ENCODE measurements at regions not wholly inside any gene's neighbourhood (a gene's known extent, or its start where the extent isn't known, plus 50 kb on each side); places are given as distances from the start of the nearest gene placed in this dataset.

DNA sequence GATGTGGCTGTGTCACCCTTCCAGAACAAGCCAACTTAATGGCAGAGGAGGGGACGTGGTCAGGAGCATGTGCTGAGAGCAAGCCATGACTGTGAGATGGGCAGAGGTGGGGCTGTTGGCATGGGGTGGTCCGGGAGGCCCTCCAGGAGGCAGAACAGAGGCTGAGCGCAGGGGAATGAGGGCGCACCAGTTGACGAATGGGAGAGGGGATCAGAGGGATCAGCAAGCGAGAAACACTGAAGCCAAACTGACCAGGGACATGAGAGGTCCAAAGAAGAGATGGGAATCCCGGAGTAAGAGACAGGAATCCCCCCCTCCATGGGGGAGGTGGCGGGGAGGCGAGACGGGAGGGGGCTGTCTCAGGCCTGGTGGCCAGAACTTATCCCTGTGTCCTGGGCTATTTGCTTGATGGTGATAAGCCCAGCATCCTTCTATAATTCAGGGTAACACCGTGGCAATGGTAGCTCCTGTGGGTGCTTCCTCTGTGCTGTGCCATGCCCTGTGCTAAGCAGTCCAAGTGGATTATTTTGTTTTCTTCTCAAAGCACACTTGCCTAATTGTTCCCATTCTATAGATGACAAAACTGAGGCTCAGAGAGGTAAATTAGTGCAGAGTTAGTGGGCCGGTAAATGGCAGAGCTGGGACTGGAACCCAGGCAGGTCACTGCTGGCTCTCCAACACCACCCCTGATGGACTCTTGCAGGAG, 83.4 kb upstream of the SHISAL1 start:
- 67 to 91% methylated on average over 7 to 10 of the region's 12 CpGs for WGBS, 2 donors (ENCODE audit: low coverage in 1 of 2)
- H3K27me3 ChIP-seq: peaks cover 8% of the 10 kb centered on the region

DNA sequence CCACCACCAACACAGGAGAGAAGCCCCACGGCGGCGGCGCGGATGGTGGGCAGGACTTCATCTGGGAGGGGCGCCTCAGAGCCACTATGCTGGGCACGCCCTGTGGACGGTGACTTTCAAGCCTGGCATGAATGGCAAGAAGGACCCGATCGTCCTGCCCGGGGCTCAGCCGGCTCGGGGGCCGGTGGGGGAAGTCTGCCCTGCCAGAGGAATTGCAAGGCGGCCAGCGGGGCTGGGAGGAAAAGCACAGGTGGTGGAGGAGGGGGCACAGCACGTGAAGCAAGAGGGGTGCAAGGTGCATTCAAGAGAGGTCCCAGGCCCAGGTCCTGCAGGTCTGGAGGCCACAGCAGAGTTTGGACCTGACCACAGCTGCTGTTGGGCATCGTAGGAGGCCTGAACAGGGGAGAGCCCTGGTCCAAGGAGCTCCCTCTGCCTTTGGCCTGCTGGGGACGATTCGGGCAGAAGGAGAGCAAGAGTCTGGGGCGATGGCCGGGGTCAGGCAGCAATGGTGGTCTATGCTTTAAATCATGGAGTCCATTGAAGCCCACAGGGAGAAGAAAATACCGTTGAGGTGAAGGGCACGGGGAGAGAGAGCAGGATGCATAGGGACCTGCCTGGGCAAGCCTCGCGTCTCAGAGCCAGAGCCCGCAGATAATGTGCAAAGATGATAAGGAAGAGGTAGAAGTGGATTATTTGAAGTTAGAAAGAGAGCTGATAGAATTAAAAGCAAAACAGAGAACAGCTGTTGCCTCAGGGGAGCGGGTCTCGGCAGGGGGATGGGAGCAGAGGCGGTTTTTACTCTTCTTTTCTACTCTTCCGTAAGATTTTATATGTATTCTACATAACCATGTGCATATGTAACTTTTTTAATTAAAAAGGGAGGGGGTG, 82.6 kb upstream of the SHISAL1 start:
- WGBS, 2 donors (ENCODE audit: low coverage in 1 of 2): 74 to 90% methylated on average over 7 to 10 of the region's 31 CpGs
- no peaks in the 10 kb centered on the region for H3K36me3 ChIP-seq
- ATAC-seq: no peak
- no peaks in the 10 kb centered on the region for H3K9me3 ChIP-seq
- H3K27ac ChIP-seq: no peak overlapping the region
- peaks cover 8% of the 10 kb centered on the region for H3K27me3 ChIP-seq
- H3K4me1 ChIP-seq: no peaks in the 10 kb centered on the region
- no peak overlapping the region for H3K4me3 ChIP-seq
- TF ChIP-seq POLR2AphosphoS5 (IDR thresholded peaks at IDR 0.05) (no peak), POLR2A (IDR thresholded peaks at IDR 0.05) (no peak), EP300 (IDR thresholded peaks at IDR 0.05) (no peak)
- TF ChIP-seq, protein P1, sequence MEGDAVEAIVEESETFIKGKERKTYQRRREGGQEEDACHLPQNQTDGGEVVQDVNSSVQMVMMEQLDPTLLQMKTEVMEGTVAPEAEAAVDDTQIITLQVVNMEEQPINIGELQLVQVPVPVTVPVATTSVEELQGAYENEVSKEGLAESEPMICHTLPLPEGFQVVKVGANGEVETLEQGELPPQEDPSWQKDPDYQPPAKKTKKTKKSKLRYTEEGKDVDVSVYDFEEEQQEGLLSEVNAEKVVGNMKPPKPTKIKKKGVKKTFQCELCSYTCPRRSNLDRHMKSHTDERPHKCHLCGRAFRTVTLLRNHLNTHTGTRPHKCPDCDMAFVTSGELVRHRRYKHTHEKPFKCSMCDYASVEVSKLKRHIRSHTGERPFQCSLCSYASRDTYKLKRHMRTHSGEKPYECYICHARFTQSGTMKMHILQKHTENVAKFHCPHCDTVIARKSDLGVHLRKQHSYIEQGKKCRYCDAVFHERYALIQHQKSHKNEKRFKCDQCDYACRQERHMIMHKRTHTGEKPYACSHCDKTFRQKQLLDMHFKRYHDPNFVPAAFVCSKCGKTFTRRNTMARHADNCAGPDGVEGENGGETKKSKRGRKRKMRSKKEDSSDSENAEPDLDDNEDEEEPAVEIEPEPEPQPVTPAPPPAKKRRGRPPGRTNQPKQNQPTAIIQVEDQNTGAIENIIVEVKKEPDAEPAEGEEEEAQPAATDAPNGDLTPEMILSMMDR (IDR thresholded peaks at IDR 0.05): no peak

More for the DNA sequence above, 83.4 kb upstream of the SHISAL1 start:
- H3K4me3 ChIP-seq: no peak overlapping the region
- no peaks in the 10 kb centered on the region for H3K4me1 ChIP-seq
- no peak for ATAC-seq
- TF ChIP-seq, protein P1 (IDR thresholded peaks at IDR 0.05): no peak
- TF ChIP-seq POLR2AphosphoS5 (IDR thresholded peaks at IDR 0.05) (no peak), POLR2A (IDR thresholded peaks at IDR 0.05) (no peak), EP300 (IDR thresholded peaks at IDR 0.05) (no peak)
- H3K9me3 ChIP-seq: no peaks in the 10 kb centered on the region
- H3K27ac ChIP-seq: no peak overlapping the region
- H3K36me3 ChIP-seq: no peaks in the 10 kb centered on the region

DNA sequence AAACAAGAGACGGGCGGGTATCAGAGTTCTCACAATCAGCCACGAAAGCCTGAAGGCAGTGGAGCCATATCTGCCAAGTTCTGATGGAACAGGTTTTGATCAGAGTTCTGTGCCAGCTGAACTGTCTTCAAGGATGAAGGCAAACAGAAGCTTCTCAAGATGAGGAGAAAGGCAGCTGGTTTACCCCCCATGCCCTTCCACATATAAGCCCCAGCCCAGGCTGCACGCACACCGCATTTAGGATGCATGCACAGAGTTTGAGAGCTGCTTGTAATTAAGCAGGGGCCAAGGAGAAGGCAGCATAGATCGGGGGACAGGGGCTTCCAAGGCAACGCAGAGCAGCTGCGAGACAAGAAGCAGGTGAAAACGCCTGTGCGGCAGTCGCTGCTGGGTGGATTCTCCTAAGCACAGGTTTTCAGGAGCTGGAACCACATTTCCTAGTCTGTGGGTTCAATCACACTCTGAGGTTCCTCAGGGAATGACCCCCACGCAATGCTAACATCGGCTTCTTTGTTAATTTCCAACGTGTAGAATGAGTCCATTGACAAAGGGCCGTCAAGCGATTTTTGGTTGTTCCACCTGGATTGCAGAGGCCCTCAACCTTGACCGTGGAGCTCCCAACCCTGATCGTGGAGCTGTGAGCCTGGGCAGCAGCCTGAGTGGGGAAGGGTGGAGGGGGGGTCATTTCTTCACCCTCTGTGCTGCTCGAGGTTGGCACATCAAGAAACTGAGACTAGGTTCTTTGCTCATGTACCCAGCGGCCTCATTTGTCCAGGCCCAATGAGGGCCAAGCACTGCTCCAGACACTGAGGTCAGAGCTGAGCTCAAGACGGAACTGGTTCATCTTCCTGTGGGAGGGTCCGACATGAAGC, 81.7 kb upstream of the SHISAL1 start:
- TF ChIP-seq, protein P1 (IDR thresholded peaks at IDR 0.05): no peak
- TF ChIP-seq POLR2A (IDR thresholded peaks at IDR 0.05): no peak
- TF ChIP-seq EP300 (IDR thresholded peaks at IDR 0.05): no peak
- no peak for TF ChIP-seq POLR2AphosphoS5 (IDR thresholded peaks at IDR 0.05)
- H3K36me3 ChIP-seq: no peaks in the 10 kb centered on the region
- H3K4me1 ChIP-seq: no peaks in the 10 kb centered on the region
- 78 to 100% methylated on average over 2 to 10 of the region's 22 CpGs for WGBS, 2 donors (ENCODE audit: low coverage in 1 of 2)
- H3K27ac ChIP-seq: no peak overlapping the region
- no peaks in the 10 kb centered on the region for H3K9me3 ChIP-seq
- ATAC-seq: no peak
- H3K4me3 ChIP-seq: no peak overlapping the region
- H3K27me3 ChIP-seq: peaks cover 8% of the 10 kb centered on the region

DNA sequence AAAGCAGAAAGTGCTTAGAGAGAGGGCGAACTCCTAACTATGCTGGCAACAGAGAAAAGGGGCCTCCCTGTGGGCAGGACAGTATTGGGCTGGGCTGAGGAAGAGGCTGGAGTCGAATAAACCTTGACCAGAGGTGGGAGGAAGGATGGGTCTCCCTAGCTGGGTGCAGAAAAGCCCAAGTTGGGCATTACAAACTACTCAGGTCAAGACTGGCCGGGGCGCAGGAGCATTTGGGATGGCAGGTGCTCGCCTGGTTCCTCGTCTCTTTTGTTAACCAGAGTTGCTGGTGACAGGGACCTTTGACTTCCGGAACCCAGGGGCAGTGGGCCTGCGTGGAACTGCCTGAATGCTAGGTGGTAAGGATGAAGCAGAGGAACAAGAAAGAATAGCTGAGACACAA, 80.3 kb upstream of the SHISAL1 start:
- Histone ChIP-seq H3K4me3 (no peak overlapping the region), H3K4me1 (no peaks in the 10 kb centered on the region), H3K9me3 (no peaks in the 10 kb centered on the region), H3K27me3 (peaks cover 20% of the 10 kb centered on the region), H3K27ac (no peak overlapping the region), H3K36me3 (no peaks in the 10 kb centered on the region)
- WGBS, 2 donors (ENCODE audit: low coverage in 1 of 2): 85 to 89% methylated on average over 3 to 8 of the region's 8 CpGs
- ATAC-seq: no peak
- TF ChIP-seq POLR2A (IDR thresholded peaks at IDR 0.05): no peak
- TF ChIP-seq EP300 (IDR thresholded peaks at IDR 0.05): no peak
- no peak for TF ChIP-seq POLR2AphosphoS5 (IDR thresholded peaks at IDR 0.05)
- TF ChIP-seq, protein P1 (IDR thresholded peaks at IDR 0.05): no peak

Data from gastroesophageal sphincter (tissue), 4 donors.